NCI-H128 (cell line): ENCODE measurements at regions not wholly inside any gene's neighbourhood (a gene's known extent, or its start where the extent isn't known, plus 50 kb on each side); places are given as distances from the start of the nearest gene placed in this dataset.
A peak's percentile ranks its signal among the peaks of the same experiment; 100 is the strongest.
"Not testable (repeated sequence)": the region's sequence is repeated elsewhere in the genome, so short reads cannot be mapped to it uniquely, and the experiment has no call there.

Experiments
- DNase-seq: peaks from one replicate; lab custom pipeline; 2025; ENCODE audit not compliant: unreplicated experiment; lab: John Stamatoyannopoulos, UW

DNA sequence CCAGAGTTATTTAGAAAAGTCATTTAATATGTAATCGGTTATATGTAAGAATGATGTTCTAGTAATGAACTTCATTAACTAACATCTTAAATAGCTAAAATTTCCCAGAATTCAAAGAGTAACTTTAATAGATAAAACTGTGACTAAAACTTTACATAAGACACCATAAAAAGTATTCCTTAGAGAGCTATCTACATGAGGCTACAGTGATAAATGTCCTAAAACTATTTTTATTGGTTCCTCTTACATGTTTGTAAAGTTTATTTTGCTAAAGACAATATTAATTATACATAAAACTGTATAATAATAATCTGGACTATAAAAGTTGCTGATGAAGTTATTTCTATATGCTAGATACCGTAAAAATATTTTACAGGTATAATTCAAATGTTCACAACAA is 897.7 kb upstream of the EPHA5 start:
- no peak for DNase-seq

DNA sequence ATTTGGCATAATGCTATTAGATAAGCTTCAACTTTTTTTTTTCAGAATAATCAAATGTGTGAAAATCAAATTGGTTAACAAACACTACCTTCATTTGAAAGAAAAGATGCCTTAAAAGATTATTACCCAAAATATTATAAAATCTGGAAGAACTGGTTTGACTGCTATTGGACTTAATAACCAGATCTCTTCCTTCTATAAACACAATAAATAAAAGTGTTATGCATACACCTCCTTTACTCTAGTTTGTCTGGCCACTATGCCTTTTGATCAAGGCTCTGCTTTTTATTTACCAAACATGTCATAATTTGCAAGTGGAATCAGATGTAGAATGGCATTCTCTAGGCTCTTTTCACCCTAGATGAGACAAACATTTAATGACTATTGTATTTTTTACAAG is 897.3 kb upstream of the EPHA5 start:
- DNase-seq, result no peak

DNA sequence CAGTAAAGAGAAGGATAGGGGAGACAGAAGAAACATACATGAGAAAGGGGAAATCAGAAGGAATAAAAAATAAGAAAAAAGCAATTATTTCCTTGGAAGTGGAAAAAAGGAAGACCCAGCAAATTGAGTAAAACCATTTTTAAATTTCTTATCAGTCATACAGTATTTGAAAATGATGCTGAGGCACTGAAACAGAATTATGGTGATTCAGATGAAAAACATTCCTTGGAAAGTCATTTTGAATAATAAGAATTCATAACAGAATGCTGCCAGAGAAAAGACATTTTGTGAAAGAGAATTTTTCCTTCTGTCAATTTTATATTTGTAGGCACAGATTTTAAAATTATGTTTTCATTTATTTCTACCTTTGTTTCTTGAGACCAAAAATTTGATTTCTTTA is 895.5 kb upstream of the EPHA5 start:
- DNase-seq, result no peak

DNA sequence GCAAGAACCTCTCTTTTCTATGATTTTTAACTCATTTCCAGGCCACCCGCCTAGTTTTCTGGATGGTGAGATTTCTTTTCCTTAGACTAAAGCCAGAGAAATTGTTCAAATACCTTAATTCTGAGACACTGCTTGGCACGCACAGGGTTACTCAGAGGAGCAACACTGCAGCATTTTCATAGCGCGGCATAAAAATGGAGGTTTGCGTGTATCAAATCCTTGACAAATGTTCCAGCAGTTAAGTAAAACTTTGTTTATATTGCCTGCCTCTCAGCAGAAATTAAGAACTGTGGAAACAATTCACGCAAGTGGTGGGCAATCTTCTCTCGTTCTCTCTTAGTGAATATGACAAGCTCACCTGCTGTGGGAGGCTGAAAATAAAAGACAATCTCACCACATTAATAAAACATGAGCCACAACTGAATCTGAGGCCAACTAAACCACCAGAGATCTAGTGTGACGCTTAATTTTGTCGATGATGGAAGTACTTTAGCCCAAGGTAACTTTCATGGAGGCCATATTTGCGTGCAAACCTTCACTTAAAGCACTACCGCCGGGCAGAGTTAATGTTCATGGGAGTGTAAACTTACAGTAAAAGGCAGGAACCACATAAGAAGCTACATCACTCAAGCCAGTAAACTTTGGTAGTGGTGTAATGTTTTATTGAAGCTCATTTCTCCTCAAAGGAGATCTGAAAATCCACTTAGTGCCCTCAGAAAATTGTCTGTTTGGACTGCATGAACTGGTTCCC is 894.8 kb upstream of the EPHA5 start:
- DNase-seq, result peak; percentile 31

DNA sequence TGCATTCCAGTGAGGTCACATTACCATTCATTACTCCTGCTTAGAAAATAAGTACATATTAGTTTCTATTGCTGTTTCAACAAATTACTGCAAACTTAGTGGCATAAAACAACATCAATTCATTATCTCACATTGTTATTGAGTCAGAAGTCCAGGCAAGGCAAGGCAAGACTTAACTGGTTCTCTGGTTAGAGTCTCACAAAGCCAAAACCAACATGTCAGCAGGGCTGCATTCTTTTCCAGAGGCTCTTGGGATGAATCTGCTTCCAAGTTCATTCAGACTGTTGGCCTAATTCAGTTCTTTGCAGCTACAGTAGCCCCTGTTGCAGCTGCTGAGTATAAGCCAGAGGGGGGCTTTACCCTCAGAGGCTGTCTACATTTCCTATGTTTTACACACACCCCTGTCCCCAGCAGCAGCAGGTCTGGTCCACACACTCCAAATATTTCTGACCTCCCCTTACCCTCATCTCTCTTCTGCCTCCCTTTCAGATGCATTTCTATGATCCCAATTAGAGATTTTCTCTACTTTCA is 892.1 kb upstream of the EPHA5 start:
- DNase-seq, result no peak

DNA sequence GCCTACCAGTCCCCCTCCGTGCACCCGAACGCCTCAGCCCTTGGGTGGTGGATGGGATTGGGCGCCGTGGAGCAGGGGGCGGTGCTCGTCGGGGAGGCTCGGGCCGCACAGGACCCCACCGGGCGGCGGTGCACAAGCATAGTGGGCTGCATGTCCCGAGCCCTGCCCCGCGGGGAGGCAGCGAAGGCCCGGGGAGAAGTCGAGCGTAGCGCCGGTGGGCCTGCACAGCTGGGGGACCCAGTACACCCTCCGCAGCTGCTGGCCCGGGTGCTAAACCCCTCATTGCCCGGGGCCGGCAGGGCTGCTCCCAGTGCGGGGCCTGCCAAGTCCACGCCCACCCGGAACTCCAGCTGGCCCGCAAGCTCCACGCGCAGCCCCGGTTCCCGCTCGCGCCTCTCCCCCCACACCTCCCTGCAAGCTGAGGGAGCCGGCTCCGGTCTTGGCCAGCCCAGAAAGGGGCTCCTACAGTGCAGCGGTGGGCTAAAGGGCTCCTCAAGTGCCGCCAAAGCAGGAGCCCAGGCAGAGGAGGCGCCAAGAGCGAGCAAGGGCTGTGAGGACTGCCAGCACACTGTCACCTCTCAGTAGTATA is 891.3 kb upstream of the EPHA5 start:
- DNase-seq, result not testable (repeated sequence)

DNA sequence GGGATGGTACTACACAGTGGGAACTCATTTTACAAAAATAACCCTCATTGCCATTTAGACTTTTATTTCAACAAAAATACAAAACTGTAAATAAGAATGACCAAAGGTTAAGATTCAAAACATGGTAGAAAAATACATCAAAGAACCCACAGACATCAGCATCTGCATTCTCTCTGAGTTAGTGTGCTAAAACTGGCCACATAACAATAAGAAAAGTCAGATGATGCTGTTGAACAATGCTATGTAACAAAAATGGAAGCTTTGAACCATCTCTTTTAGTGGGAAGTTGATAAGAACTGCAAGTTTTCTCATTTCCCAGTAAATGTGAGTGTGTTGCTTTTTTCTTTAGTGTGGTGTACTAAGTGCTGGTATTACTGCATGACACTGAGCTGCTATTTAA is 888.4 kb upstream of the EPHA5 start:
- no peak for DNase-seq

DNA sequence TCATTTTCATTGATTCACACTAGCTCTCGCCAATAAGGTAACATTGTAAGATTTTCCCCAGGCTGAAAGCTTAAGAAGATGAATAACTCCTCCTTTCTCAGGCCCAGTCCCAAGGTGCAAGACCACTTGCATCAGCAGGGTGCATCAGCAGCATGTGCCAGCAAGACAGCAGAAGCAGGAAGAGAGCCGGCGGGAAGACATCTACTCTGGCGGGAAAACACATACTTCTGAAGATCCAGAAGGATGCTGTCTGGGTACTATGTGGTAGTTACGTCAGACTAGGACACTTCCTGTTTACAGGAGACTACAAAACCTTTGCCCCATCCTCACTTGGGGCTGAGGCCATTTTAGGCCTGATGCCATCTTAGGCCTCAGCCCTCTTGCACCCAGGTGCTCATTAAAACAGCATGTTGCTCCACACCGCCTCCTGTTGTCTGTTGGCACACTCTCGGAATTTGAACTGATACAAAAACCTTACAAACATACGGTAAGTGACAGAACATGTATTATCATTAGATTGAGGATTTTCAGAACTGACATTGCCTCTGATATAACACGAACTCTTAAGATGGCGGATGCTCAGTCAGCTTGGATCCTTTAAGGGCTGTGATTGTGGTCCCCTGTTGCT is 886.5 kb upstream of the EPHA5 start:
- DNase-seq, result no peak

DNA sequence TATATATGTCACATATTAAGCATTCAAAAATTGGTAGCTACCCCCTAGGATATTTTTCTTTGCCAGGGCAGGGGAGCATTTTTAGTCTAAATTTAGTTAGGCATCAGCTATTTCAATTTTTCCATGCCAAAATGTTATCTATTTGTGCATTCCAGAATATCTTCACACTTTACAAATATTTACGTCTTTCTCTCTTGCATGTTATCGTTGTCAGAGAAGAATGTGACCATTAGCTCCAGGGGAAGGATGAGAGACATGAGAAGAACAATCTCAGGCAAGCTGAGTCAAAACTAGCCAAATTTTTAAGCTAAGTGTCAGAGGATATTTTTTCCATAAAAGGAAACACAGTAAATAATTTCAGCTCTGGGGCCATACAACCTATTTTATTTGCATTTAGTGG is 885.0 kb upstream of the EPHA5 start:
- DNase-seq, result no peak

DNA sequence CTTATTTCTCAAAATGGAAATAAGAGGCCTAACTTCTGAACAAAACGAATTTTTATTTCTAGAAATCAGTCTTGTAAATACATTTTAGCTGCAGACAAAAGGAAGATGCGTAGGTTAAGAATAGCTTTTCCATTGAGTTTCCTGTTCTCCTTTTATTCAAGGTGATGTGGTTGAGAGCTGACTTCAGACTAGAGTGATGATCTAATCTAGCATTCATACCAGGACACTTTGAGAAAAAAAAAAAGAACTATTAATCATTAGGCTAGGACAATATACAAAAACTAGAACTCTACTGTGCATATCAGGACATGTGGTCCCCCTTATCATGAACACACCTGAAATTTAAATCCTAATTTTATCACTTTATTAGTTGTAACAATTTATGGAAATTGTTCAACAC is 884.5 kb upstream of the EPHA5 start:
- DNase-seq, result no peak

DNA sequence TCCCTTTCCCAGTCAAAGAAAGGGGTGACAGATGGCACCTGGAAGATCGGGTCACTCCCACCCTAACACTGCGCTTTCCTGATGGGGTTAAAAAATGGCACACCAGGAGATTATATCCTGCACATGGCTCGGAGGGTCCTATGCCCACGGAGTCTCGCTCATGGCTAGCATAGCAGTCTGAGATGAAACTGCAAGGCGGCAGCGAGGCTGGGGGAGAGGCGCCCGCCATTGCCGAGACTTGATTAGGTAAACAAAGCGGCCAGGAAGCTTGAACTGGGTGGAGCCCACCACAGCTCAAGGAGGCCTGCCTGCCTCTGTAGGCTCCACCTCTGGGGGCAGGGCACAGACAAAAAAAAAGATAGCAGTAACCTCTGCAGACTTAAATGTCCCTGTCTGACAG is 875.0 kb upstream of the EPHA5 start:
- not testable (repeated sequence) for DNase-seq

DNA sequence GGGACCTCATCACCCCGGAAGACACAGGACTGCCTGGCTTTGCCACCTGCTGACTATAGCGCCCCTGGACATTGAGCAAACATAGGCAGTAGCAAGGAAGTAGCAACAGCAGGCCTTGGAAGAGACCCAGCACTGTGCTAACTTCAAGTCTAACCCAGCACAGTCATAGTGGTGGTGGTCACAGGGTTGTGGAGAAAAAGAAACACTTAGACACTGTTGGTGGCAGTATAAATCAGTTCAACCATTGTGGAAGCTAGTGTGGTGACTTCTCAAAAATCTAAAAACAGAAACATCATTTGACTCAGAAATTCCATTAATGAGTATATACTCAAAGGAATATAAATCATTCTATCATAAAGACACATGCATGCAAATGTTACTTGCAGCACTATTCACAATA is 874.0 kb upstream of the EPHA5 start:
- DNase-seq, result no peak

DNA sequence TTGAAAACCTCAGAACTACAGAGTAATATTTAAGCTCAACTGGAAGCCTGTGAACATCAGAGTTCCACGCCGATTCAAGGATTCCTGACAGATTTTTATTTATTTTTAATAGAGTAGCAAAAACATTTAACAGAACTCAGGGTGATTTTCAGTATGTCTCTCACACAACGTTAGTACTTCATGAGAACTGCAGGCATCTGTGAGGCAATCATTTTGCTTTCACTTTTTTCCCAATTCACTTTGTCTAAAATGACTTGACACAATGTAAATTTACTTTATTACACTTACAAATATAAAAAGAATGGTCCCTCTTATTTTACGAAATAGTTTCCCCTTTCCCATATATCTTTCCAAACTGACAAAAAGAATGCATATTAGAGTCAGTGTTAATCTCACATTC is 869.5 kb upstream of the EPHA5 start:
- DNase-seq, result no peak

DNA sequence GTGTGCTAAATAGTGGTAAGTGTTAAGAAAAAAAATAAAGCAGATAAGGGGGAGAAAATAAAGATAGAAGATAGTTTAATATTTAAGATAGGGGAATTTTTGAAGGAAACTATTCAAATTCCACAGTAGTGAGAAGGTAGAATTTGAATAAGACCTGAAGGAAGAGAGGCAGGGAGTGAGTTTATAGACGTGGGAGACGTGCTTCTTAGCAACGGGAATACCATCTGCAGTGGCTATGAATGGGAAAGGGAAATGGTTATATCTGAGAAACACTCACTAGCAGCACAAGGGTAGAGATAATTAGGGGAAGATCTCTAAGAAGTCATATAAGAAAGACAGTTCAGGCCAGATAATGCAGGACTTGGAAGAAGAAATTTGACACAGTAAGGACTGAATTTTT is 854.5 kb upstream of the EPHA5 start:
- no peak for DNase-seq

DNA sequence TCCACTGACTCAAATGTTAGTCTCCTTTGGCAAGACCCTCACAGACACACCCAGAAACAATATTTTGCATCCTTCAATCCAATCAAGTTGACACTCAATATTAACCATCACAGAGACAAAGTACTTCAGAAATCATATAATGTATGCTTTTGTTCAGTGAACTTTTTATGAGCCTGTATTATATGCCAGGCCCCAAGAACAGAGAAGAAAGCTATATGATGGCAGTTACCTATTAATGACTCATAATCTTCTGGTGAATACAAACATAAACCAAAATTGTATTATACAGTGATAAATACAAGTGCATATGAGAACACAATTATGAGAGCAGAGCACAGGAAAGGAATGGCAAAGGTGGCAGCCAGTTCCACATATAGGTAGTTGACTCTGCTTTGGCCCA is 852.0 kb upstream of the EPHA5 start:
- DNase-seq, result no peak

DNA sequence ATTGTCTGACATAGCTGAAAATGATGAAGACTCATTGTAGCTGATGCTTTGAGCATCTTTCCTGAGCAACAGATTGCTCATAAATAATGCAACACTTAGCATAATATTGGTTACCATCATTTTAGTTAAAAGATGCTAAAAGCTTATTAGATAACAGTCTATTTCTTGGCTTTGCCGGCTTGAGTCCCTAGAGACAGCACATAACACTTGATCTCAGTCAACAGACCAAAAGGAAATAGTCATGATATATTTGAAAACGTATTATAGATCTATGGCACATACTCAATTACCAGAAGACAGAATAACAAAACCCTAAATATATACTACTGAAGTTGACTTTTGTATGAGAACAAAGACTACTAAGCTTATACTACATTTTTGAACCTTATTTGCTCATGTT is 846.7 kb upstream of the EPHA5 start:
- no peak for DNase-seq

DNA sequence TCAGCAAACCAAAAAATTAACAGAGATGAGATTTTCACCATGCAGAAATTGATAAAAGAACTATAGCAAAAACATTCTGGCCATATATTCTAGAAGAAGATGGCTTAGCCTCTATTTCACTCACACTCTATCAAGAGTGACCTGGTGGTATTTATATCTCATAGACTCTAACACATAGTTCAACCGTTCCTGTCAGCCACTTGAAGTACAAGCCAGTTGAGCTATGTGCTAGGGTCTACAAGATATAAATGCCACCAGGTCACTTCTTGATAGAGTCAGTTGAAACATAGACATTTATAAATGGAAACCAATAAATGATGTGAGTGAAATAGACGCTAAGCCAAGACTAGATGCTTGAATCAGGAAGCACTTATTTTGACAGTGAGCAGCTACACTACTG is 836.7 kb upstream of the EPHA5 start:
- DNase-seq, result no peak

DNA sequence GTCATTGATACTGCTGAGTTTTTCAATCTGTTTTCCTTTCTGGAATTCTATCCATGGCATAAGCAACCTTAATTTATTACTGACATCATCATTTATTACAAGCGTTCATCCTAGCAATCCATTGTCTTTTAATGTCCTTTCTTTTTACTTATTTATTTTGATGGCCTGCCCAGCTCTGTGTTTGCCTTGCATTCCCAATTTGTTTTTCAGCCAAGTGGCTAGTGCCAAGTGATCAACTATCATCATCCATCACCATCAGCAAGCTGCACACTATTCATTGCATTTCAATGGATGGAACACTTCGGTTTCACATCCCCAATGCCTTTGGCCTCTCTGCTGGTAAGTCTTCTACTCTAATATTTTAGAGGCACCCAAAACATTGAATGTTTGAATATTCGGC is 831.7 kb upstream of the EPHA5 start:
- DNase-seq, result no peak

DNA sequence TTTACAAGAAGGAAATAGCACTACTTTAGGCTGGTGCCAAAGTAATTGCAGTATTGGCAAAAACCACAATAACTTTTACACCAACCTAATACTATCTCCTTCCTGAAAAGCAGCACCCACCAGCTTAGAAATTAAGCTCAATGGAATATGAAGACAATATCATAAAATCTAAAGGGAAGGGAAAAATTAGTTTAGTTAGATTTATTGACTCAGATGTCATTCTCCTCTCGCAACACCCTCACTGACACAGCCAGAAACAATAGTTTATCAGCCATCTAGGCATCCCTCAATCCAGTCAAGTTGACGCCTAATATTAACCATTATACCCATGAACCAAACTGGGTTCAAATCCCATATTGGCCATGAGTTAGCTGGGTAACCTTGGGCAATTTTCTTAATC is 820.4 kb upstream of the EPHA5 start:
- no peak for DNase-seq

DNA sequence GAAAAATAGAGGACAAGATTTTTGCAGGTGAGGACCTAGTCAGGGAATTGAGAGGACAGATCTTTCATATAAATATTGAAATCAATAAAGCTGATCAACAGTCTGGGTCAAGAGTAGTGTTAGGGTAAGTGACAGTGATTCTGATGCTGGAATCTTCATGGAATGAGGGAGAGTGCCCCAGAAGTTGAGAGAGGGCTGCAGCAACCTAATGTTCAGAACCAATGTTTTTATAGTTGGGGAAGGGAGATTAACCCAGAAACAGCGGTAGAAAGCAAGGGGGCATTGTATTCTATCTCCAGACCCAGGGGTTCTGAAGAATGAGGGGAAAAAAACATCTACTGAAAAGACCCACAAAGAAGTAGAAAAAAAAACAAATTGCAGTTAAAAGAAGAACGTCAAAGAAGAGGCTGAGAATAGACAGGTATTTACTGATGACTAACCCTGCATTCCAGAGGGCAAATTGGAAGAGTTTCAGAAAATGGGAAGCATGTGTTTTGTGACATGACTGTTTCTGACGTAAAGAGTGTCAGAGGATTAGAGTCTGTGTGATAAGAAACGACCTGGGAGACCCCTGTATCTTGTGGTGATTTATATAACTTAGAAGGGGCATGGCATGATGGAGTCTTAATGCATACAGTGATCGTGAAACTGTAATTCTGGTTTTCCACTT is 819.6 kb upstream of the EPHA5 start:
- DNase-seq, result no peak

DNA sequence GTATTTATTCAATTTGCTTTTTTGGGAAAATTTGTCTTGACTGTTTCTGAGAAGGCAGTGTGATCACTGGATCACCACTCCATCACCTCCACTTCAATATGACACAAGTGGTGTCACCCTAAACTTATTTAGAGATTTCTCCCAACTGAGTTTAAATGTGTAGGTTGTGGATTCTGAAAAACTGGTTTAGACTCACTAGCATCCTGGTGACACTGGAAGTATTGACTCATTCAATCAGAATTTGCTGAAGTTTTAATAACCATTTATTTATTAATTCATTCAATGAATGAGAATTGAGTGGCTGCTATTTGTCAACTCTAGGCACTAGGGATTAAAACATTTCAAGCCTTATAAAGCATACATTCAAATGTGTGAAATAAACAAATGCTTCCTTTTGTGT is 819.1 kb upstream of the EPHA5 start:
- no peak for DNase-seq

DNA sequence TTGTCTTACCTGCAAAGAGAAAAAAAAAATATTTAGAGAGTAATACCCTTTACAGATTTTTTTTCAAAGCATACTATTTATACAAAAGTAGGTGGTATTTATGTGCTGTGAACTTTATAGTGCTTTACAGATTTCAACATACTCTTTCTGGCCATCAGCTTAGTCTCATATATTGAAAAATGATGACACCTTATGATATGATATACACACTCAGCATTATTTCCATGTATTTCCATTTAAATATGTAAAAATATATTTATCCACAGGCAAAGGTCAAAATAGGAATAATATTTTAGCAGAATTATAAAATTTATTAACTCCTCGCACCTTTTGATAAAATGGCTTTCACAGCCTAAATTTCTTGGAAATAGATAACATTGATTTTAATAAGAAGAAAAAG is 815.8 kb upstream of the EPHA5 start:
- no peak for DNase-seq
